ENCODE measurements at regions not wholly inside any gene's neighbourhood (a gene's known extent, or its start where the extent isn't known, plus 50 kb on each side); places are given as distances from the start of the nearest gene placed in this dataset.

DNA sequence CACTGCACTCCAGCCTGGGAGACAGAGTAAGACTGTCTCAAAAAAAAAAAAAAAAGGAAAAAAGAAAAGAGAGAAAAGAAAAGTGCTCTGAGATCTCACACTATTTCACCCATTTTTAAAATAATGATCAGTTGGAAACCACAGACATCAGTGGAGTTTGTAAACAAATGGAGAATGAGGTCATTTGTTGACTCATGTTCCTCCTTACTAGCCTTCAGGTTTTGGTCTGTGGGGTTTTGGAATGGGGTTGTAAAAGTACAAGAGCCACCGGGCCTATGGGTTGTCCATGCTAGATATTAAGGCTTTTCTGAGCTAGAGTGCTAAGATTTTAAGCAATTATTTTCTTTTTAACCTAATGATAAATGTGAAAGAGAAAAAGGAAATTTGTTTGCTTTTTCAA is 104.4 kb upstream of the PRL start:
- no peak for DNase-seq

DNA sequence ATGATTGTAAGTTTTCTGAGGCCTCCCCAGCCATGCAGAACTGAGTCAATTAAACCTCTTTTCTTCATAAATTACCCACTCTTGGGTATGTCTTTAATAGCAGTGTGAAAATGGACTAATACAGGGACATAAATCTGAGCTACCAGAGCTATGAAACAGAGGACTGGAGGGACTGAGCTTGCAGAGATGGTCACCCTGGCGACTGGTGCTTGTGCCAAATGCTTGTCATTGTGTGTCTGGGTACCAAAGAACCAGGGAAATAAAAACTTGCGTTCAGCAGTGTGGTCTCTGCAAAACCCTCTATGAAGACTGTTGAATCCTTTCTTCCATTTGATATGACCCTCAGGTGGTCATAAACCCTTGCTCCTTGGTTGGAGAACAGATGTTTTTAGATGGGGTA is 105.1 kb upstream of the PRL start:
- no peak for DNase-seq

- DNase-seq: no peak
Measured at GRCh38 chr6:22409486-22409885, 112.7 kb upstream of the PRL start.

DNA sequence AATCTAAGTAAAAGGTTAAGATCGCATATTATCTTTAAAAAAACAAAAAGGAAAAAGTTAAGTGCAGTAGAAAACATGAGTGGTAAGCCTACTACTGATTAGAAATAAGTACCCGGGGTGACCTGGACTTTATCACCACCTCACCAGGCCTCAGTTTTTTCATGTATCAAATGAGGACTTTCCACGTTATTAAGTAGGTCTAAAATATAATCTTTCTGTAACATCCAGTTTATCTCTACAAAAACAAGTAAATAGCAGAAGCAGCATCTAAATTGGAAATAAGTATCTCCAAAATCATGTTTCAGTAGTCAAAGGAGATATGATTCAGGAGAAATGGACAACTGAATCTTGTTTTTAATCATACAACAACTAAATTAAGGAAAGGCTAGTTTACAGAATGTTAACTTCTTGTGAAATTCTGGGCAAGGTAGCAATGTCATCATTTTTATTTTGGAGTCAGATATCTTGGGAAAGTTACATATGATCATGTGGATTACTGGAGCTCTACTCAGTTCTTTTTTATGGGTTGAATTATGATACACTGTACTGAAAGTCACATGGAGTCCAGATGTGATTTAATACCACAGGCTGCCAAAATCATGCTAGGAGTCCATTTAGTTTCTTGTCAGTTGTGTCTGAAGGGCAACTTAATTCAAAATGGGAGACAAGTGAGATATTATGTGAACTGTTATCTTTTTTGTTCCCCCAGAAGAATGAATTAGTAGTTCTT is 114.7 kb upstream of the PRL start:
- DNase-seq: no peak

GRCh38 chr6:22412994-22413393 is 116.2 kb upstream of the PRL start:
- no peak for DNase-seq

- no peak for DNase-seq
Measured at GRCh38 chr6:22413681-22414311, 117.0 kb upstream of the PRL start.

- no peak for DNase-seq
Measured at GRCh38 chr6:22418714-22419113, 121.9 kb upstream of the PRL start.

DNA sequence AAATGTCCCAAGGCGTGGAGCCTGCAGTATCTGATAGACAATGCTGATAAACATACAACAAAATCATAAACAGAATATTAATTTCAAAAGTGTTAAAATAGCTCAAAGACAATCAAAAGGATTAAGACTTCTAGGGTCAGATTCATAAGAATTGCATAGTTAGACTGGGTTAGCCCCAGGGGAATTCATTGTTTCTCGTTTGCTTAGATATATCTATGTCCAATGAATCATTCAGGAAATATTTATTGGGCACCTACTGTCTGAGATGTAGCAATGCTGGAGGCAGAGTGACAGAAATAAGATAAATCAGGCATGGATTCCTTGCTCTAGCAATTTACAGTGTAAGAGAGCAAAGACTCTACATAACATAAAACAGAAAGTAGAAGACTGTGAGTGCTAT is 124.4 kb upstream of the PRL start:
- DNase-seq: no peak

DNA sequence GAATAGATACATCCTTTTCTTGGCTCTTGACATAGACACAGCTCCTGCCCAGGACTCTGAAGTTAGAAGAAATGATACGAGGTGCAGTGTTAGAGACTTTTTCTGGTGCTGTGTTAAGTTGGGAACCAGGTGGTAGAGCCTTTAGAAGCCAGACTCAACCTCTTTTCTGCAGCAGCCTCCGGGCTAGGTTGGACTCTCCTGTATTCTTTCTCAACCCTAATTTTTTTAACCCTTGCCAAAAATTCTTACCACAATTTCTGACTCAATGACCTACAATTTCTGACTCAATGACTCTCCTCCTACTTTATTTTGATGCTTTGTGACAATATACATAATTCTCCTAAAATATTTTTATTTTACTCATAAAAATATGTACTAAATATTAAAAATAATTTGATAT is 127.4 kb upstream of the PRL start:
- DNase-seq: no peak

DNA sequence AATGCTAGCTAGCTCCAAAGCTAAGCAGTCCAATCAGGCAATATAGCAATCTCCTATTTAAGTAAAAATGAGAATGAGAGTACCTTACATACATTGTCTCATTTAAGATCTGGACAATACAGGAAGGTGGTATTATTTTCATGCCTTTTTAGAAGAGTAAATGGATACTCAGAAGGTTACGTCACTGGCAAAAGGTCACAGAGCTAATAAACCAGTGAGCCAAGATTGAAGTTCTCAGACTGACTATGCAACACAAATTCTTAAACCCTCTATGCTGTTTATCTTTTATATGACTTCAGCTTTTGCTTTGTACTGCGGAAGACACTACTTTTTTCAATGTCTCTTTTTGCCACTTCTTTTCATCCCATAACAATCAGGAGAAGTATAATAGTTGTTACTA is 135.2 kb upstream of the PRL start:
- DNase-seq: no peak

DNA sequence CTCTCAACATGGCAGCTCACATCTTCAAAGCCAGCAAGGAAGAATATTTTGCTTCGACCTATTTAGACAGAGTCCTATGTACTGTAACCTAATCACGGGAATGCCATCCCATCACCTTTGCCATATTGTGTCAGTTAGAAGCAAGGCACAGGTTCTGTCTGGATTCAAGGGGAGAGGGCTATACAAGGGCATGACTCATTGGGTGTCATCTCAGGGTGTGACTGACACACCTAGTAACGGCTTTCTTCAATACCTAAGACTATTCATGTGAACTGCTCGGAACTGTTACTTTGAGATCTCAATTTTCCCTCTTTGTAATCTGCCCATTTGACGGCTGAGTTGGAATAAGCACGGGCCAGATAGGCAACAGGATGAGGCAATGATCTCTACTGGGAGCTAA is 135.6 kb upstream of the HDGFL1 start:
- no peak for DNase-seq

DNA sequence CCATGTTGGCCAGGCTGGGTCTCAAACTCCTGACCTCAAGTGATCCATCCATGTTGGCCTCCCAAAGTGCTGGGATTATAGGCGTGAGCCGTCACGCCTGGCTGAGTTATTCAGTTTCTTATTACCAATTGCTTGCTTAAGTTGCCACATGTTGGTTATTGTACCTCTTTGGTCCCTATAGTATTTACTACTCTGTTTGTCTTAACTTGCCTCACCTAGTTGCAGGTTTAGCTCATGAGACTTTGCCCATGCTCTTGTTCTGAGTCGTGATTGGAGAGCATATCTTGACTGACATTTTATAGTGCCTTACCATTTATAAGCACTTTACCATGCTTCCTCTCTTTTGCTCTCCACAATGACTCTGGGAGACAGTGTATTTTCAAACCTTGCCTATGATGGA is 134.2 kb upstream of the HDGFL1 start:
- DNase-seq: no peak

GRCh38 chr6:22436134-22436533 is 133.2 kb upstream of the HDGFL1 start:
- DNase-seq: no peak

DNA sequence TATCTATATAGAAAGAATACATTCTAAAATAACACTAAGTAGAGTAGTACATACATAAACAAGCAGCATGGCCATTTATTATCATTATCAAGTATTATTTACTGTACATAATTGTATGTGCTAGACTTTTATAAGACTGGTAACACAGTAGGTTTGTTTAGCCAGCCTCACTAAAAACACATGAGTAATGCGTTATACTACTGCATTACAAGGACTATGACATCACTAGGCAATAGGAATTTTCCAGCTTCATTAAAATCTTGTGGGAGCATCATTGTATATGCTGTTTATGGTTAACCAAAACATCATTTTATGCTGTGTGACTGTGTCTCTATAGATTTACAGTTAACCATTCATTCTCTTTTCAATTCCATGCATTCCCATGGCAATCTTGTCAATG is 131.7 kb upstream of the HDGFL1 start:
- no peak for DNase-seq

- DNase-seq: no peak
Measured at GRCh38 chr6:22442826-22443225, 126.5 kb upstream of the HDGFL1 start.

- peak; percentile 94 for DNase-seq
Measured at GRCh38 chr6:22444330-22444729, 125.0 kb upstream of the HDGFL1 start.

DNA sequence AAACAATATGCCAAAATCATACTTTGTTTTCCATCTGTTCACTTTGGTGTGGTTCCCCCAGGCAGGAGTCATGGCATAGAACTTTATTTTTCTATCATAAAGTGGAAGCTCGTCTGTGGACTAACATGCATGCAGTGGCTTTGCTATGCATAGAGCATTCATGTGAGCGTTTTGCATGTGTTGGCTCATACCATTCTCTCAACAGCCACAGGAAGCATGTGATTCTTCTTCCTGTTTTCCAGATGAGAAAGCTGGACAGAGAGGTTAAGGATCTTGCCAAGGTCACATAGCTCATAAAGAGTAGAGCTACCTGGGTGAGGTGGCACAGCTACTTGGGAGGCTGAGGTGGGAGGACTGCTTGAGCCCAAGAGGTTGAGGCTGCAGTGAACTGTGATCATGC is 123.4 kb upstream of the HDGFL1 start:
- peak; percentile 46 for DNase-seq

- peak; percentile 80 for DNase-seq
Measured at GRCh38 chr6:22447249-22448196, 121.8 kb upstream of the HDGFL1 start.

DNA sequence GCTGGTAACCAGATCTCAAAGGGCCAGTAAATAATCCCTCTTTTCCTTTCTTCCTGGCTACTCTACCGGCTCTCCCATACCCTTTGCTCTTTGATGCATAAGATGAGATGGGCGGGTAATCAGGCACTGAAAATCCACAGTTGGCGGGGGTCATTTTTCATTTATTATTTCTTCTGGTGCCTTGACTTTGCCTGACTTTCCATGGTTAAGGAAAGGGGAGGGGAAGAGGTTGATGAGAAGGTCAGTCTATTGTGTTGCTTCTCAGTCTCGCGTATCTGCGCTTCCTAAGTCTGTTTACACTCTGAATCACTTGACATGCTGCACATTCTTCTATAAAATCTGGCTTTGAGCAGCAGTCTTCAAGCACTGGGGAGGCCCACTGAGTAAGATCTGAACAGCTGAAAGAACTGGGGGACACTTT is 121.1 kb upstream of the HDGFL1 start:
- peak; percentile 98 for DNase-seq

GRCh38 chr6:22451962-22452361 is 117.4 kb upstream of the HDGFL1 start:
- DNase-seq: no peak

- no peak for DNase-seq
Measured at GRCh38 chr6:22455378-22455777, 114.0 kb upstream of the HDGFL1 start.

GRCh38 chr6:22457996-22458395 is 111.4 kb upstream of the HDGFL1 start:
- no peak for DNase-seq

DNA sequence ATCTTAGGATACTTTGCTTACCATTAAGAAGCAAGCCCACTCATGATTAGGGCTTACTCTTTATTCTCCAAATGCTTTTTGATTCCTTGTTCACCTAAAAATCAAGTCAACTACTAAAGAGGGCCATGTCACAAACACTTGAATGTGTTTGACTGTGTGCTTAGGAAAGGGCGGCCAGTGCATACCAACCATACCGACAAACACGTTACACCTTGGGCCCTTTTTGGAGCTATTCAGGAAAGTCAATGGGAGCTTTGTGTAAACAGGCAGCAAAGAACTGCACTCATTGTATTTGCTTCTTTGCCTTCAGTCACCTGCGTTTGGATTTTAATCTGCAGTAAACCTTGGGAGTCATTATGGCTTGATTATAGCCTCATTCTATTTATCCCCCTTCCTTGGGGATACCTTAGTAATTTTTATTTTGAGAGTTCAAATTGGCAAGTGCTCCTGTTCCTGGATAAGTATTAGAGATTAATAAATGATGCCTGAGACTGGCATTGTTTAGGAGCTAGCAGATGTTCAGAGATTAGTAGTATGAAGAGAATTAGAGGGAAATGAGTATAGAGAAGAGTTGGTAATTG is 102.6 kb upstream of the HDGFL1 start:
- DNase-seq: no peak

Data from dermis blood vessel endothelial cell (primary cell).